MM.1S (cell line): ENCODE measurements at regions not wholly inside any gene's neighbourhood (a gene's known extent, or its start where the extent isn't known, plus 50 kb on each side); places are given as distances from the start of the nearest gene placed in this dataset.

Experiments used
- CTCF ChIP-seq: fragments of 300-600 bp; sonication (generic); IDR thresholded peaks from 2 replicates; pipeline ENCODE4 v1.5.1; 2016; ENCODE audit warnings: antibody characterized with exemption, low read length, mixed read lengths
- EZH2 ChIP-seq: fragments of 300-600 bp; sonication (generic); optimal IDR thresholded peaks from 2 replicates; pipeline ENCODE3; 2017; ENCODE audit warnings: low read depth, mild to moderate bottlenecking, antibody characterized with exemption, low read length, mixed read lengths
- EZH2phosphoT487 ChIP-seq: fragments of 300-600 bp; sonication (generic); IDR thresholded peaks from 2 replicates; pipeline ENCODE4 v1.6.1; 2018; ENCODE audit warnings: antibody characterized with exemption, low read length

GRCh38 chr11:119473226-119473625, 50.3 kb upstream of the THY1 start:
- TF ChIP-seq CTCF (no peak), EZH2phosphoT487 (no peak), EZH2 (no peak)
